G401.6 (cell line): ENCODE measurements at regions not wholly inside any gene's neighbourhood (a gene's known extent, or its start where the extent isn't known, plus 50 kb on each side); places are given as distances from the start of the nearest gene placed in this dataset.

Experiments
- FAIRE-seq: peaks from 2 replicates; lab custom pipeline; 2012; peaks lifted over from hg19 to GRCh38; lab: Jason Lieb, UNC

DNA sequence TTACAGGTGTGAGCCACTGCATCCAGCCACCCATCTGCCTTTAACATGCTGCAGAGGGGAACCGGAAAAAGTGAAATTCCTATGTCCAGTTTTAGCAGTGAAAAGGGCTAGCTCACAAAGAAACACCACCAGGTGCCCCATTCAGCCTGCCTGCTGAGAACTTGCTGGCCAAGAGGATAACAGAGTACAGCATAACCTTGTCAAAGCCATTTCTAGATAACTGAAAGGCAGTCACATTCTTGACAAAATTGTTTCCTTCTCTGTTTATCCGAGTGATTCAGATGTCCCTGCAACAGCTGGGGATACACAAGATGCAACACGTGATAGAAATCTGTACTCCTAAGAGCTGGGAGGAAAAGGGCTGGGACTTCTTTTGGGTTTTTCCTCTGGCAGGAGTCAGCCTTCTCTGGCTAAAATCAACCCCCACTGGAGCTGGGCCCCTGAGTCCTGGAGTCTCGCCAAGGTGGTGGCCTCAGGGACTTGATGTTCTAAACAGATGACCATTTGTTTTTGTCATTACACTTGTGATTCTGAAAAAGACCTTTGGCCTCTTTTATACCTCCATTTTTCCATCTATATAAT lies 505.4 kb downstream of the BCL11A start:
- FAIRE-seq = no peak

DNA sequence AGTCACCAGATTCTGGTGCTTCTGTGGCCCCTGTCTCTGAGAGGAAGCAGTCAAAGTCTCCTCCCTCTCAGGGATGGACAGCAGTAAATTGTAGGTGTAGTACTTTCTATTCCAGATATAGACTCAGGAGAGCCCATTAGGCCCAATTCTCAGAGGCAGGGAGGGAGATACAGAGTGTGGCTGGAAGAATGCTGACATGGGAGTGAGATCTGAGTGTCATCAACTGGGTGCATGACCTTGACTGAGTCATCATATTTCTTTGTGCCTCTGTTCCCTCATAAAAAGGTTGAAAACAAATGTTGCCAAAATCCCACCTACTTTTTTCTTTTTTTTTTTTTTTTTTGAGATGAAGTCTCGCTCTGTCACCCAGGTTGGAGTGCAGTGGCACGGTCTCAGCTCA lies 506.1 kb downstream of the BCL11A start:
- no peak for FAIRE-seq

DNA sequence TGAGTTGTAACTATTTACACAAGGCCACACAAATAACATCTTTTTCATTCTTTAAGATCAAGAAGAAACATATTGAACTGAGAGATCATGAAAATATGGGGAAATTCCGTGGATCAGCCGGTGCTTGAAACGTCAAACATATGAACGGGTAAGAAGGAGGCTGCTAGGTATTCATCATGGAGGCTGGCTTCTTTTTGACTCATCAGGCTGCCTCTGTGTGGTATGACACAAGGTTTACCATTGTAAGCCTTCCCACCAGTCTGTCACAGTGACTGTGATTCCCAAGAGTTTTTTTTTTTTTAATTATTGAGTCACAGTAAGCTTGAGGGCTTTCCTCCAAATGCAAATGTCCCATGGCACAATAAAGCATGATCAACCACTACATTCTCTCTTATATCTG lies 506.9 kb downstream of the BCL11A start:
- no peak for FAIRE-seq

DNA sequence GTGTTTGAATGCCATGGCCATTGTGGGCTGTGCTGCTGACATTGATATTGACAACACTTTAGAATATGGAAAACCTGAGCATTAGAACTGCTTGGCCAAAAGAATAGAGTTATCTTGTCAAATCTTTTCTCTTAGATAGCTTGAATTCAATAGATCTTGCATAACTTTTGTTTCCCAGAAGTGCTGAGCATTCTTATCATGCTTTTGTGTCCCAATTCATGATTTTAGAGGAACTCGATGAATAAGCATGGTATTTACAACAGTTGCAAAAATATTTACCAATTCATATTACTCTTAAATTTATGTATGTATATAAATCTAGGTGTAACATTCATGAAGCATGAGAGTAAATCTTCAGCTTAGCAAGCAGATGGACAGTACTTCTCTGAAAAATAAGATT lies 508.0 kb downstream of the BCL11A start:
- no peak for FAIRE-seq

DNA sequence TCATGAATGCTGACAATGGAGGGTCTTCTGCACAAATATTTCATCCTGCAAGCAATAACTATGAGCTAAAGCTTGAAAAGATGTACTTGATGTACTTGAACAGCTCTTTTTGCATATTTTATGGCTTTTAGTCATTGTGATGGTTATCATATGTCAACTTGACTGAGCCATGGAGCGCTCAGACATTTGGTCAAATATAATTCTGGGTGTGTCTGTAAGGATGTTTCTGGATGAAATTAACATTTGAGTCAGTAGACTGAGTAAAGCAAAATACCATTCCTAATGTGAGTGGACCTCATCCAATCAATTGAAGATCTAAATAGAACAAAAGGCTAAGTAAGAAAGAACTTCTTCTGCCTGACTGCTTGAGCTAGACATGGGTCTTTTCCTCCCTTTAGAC lies 509.0 kb downstream of the BCL11A start:
- FAIRE-seq = no peak

DNA sequence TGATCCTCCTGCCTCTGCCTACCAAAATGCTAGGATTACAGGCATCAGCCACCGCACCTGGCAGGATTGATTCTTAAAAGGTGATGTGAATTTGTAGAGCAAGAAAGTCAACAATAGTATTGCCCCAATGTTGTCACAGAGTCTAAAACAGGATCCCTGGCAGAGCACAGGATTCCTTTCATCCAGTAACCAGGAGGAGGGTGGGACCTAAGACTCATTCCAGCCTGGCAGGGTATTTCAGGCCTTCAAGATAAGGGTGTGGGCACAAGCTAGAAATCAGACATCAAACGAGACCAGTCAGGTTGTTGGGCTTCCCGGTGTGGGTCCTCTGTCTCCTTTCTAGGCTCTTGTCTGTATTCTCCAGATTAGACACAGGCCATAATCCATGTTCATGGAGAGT lies 511.4 kb downstream of the BCL11A start:
- no peak for FAIRE-seq

DNA sequence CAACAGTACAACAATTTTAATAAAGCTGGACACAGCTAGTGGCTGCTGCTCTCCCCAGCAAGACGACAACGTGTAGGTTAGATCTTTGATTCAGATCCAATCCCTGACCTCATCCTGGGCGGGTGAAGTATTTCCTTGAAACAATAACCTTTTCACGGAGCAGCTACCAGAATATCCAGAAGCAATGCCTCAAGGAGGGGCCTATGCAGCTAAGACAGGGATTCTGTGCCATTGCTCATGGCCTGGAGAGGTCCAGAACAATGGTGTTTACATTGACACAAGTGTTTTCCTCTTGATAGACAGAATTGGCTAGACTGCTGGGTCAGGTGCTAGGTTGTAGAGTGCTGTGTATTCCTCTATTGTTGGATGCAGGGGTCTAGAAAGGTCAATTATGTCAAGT lies 520.1 kb downstream of the BCL11A start:
- no peak for FAIRE-seq

DNA sequence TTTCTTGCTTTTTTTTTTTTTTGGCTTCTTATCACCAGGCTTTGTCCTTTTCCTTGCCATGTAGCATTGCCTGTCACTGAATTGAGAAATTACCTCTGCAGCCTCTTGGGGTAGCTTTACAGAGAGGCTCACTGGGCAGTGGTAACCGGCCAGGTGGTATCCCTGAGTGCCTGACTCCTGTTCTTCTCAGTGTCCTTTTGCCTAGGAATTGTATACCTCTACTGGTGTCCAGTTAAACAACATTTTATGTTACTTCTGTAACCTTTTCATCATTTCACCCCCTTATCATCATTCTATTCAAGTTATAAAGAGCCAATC lies 523.9 kb downstream of the BCL11A start:
- no peak for FAIRE-seq

DNA sequence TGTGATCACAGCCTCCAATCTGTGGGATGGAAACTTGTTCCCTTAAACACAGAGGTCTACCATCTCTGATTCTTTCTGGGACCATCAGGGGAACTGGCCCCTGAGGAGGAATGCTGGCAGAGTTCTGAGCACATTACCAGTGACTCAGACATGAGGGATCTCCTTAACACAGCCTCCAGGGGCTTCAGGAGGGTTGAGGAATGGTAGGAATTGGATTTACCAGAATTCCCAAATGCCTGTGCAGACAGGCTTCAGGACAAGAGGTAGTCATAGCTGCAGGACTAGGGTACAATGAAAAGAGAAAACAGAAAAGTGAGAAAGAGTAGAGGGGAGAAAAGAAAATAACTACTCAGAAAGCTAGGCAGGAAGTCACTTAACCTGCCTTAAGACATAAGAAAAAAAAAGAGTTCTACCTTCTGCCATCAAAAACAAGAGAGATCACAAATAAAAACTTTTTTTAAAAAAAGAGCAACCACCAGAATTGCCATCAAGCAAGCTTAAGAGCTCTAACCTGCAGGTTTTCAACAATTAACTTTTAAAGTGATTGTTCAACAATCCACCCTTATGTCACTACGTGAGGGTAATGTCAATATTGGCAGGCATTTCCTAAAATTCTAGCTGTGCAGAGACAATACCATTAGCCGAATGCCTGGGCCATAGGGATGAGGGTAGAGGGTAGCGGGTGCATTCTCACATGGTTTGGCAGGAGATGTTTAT lies 524.4 kb downstream of the BCL11A start:
- no peak for FAIRE-seq

DNA sequence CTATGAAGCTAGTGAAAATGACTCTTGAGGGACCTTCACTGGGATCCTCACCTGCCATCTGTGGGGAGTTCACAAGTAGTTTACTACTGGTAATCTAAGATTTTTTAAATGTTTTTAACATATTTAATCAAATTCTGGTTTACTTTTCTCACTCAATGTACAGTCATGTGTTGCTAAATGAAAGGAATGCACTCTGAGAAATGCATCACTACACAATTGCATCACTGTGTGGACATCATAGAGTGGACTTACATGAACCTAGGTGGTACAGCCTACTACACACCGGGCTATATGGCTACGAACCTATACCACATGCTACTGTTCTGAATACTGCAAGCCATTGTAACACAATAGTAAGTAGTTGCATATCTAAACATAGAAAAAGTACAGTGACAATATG lies 528.0 kb downstream of the BCL11A start:
- FAIRE-seq = no peak

DNA sequence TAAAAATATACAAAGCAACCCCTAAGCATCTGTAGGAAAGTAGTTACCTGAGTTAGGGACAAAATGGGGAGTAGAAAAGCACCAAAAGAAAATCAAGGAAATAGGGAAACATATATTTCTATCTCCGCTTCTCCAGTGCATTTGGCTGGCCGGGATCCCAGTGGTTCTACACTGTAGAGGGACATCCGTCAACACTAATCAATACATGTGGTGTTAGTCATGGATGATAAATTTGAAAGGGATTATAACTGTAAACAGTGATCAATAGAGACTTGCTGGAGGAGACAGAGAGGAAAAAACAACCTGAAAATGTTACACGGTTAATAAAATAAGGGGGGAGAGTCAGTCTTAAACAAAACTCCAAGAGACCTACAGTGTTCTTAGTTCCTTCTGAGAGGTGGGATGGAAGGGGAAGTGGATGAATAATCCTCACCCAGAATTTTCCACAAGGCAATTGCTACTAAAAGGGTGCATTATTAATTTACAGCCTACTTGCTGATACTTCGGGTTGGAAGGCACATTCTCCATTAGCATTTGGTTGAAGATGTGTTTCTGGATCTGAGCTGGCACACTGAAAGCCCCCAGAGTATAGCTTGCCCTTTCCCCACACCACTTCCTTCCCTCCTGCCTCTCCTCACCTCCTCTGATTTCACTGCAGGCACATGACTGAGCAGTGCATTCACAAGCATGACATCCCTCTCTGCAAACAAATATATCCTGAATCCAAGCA lies 530.0 kb downstream of the BCL11A start:
- FAIRE-seq = no peak

DNA sequence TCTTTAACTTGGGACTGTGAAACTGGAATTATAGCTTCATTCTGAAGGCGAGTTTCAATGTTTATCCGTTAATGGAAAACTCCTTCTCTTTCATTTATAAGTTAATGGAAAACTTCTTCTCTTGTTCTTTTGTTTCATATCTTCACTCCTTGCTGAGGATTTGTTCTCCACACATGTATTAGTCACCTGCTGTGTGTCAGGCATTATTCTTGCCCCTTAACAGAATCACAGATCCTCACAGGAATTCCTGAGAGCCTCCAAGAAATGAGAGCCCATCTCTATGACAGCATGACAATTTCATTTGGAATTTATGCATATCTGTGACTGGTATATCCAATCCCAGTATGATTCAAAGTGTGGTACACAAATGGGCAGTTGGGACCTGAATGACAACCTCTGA lies 545.8 kb downstream of the BCL11A start:
- no peak for FAIRE-seq

DNA sequence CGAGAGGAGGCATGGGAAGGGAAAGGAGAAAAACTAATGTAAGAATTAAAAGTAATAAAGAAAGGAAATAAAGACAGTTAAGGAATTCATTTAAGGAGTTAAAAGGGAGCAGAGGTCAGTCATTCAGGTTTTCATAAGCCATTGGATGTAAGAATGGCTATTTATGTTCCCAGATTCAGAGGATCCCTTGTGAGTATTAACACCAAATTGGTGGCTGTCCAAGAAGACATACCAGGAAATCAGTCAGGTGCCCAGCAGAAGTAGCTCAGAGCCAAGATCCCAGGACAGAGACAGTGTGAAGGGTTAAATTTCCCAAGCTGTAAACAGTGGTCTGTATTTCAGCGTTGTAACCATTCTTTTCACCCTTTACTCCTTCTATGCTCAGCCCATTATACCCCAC lies 550.4 kb downstream of the BCL11A start:
- FAIRE-seq = no peak

DNA sequence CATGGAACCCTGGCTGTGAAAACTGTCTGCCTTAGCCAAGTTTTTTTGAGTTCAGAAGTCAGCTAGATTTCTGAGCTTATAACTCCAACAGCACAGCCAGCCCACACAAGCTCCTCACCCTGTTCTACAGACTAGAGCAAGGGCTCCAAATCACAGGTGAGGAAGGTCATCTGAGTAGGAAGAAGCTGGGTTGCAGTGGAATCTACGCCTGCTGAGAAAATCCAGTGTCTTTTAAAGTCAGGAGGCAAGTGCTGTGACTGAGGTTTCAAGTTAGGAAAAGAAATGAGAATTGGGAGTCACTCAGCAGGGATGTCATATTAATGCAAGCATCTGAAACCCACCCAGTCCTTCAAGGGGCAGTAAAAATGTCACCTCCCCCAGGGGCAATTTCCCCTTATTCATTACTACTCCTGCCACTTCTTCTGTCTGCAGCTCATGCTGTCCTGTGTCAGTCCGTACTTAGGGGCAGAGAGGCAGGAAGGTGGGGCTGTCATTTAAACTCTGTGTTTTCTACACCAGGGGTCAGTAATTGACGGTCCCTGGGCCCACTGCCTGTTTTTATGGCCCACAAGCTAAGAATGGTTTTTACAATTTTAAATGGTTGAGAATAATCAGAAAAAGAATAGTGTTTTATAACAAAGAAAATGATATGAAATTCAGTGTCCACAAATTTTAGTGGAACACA lies 551.1 kb downstream of the BCL11A start:
- FAIRE-seq = no peak

DNA sequence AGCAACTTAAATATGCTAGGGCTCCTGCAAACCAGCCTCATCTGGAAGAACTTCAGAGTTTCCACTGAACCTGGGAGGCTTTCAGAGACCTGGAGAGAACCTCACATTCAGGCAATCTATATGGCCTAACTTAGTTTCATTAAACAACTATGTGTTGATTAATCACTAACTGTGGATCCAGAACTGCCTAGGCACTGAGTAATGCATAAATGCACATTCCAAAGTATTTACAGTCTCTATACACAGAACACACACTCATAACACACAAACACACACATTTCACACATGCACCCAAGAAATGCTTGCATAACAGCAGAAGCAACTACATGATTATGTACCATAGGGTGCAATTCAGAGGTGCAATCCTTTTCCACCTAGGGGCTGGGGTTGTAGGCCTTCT lies 552.8 kb downstream of the BCL11A start:
- FAIRE-seq = no peak

DNA sequence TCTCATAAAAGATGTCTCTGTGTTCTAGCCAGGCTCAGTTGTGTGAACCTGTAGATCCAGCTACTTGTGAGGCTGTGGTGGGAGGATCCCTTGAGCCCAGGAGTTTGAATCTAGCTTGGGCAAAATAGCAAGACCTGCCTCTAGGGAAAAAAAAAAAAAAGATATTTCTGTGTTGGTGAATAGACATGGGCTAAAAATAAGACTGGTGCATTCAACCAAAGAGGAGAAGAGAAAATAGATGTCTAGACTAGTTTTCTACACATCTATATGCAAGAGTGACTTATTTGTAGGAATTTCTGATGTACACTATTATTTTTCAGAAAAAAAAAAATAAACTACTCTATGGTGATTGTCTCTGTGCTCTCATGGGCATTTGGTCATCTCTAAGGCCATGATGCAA lies 555.1 kb downstream of the BCL11A start:
- no peak for FAIRE-seq

DNA sequence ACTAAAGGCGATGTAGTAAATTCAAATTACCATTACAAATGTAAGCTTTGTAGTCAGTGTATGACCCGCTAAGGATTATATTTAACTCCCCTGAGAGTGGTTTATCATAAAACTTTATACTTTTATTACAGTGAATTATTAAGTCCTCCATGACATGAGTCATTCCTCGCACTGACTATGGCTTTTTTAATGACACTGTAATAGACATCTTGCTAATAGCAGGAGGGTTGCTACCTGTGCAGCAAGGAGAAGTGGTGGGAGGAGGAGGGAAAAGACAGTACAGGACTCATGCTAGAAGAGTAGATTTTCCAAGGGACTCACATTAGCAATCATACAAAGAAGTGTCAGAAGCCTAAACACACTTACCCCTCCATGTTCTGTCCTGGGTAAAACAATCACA lies 556.1 kb downstream of the BCL11A start:
- FAIRE-seq = no peak

DNA sequence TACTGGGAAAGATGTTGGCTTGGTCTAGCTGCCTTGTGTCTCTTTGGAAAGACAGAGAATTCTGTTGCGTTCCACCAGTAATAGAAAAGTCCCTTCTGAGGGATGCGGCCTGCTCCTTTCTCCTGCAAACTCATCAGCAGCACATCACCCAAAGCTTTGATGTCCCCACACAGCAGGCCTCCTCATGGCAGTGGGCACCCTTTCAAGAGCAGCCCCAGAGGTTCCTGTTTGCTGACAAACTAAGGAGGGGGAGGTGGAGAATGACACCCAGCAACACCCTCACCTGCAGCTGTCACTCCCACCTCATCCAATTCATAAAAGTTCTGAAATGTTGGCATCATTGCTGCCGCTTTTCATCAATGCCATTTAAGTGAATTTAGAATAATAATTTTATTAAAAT lies 556.6 kb downstream of the BCL11A start:
- FAIRE-seq = no peak

DNA sequence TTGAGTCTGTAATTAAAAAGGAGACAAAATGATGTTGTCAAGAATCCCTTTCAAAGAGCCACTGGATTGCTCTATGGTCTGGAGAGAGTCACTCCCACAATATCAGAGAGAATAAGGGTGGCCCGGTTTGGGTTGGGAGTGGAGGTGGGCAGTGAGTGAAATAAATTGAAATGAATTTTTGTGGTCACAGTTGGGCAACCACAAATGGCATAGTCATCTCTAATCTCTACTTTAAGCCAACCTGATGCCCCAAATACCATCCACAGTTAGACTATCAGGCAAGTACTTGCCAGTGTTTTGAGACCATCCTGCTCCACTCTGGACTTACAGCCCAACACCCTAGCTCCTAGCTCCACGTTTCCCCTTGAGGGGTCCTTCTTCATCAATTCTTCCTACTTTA lies 559.7 kb downstream of the BCL11A start:
- no peak for FAIRE-seq

DNA sequence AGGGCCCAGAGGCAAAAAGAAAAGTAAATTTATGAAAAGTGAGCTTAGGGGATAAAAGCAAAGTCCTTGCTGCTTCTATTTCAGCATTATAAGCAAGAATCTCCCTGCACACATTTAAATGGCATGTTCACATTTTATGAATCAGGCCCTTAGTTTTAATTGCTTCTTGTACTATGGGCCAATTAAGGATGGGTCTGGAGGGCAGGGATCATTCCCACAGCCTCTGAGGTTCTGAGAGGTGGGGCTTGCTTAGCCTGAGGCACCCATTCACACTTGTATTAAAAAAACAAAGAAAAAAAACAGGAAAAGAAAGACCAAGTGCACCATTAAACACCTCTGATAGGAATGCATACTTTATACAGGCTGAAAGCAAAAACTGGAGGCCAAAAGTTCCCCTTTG lies 565.1 kb downstream of the BCL11A start:
- FAIRE-seq = no peak

DNA sequence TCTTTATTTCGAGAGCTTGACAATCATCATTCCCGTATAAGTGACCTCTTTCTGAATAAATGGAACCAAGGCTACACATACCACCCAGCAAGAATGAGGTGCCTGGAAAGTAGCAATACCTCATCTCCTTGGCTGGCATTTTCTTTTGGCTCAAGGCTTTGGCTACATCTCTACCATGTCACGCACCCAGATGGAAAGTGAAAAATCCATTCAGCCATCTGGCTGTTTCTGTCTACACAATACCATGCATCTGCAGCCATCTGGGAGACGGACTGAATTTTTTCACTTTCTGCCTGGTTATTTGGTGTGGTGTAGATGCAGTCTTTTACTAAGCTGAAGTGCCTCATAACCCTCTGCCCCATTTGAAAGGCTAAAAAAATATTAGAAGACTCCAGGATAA lies 566.9 kb downstream of the BCL11A start:
- FAIRE-seq = no peak

DNA sequence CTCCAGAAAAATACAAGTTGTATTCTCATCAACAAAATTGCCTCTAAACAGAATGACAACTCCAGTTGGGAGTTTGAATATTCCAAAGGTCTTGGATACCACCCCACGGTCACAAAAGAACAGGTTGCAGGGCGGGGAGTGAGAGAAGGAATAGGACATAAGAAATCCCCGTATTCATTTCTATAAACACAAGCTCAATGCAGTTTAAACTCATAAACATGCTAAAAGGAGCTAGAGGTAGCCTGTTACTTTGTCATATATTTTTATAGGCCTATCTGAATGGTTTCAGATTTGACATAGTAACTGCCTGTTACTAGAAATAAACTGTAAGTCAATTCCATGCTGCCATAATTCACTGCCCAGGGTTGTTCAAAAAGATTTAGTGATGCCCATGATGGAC lies 567.5 kb downstream of the BCL11A start:
- no peak for FAIRE-seq

DNA sequence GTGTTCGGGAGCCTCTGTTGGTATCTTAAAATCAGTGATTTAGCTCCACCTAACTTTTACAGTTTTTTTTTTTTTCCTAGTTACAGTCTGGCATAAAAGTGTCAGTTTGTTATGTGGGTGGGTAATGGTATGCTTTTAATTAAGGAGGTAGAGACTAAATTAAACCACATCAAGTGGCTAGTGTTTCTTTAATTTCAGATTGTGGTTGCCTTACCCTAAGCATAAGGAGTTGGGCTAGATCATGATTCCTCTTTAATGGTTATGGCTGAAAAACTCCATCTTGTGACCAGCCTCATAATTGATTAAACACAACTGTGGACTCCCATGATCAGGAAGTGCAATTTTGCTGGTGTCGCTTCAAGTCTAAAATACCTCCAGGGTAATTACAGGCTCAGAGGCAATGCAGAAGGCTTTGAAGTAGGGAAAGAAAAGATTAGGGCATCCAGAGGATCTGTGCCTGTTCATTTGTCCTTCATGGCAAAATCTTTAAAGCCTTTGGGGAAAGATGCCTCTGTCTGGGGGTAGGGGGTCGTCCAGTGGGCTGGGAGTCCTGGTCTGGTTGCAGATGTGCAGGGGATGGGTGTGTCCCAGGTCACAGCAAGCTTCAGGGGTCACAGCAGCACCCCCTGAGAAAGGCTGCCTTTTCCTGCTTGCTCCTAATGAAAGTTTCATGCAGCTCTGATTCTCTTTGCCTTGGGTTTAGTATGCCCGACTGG lies 579.2 kb downstream of the BCL11A start:
- no peak for FAIRE-seq
